Occipital lobe (tissue), 1 donor: ENCODE measurements at regions not wholly inside any gene's neighbourhood (a gene's known extent, or its start where the extent isn't known, plus 50 kb on each side); places are given as distances from the start of the nearest gene placed in this dataset.

Source experiments
- DNase-seq: peaks from one replicate; lab custom pipeline; 2025; lab: John Stamatoyannopoulos, UW

GRCh38 chr16:60566901-60567300, 1469.3 kb downstream of the CDH8 start:
- no peak for DNase-seq

GRCh38 chr16:60564588-60564987, 1471.7 kb downstream of the CDH8 start:
- DNase-seq = no peak

- DNase-seq = no peak
Observed at GRCh38 chr16:60563166-60563565, 1473.1 kb downstream of the CDH8 start.

GRCh38 chr16:60558936-60559335, 1477.3 kb downstream of the CDH8 start:
- DNase-seq = no peak

GRCh38 chr16:60553090-60553757, 1483.0 kb downstream of the CDH8 start:
- DNase-seq = no peak

- DNase-seq = no peak
Observed at GRCh38 chr16:60541535-60541934, 1494.7 kb downstream of the CDH8 start.

- no peak for DNase-seq
Observed at GRCh38 chr16:60510941-60511340, 1525.3 kb downstream of the CDH8 start.

- DNase-seq = no peak
Observed at GRCh38 chr16:60510208-60510607, 1526.0 kb downstream of the CDH8 start.

- DNase-seq = no peak
Observed at GRCh38 chr16:60491273-60491672, 1545.0 kb downstream of the CDH8 start.

- DNase-seq = no peak
Observed at GRCh38 chr16:60485872-60486489, 1550.3 kb downstream of the CDH8 start.

- DNase-seq = no peak
Observed at GRCh38 chr16:60484901-60485300, 1551.3 kb downstream of the CDH8 start.

GRCh38 chr16:60481591-60481990, 1554.6 kb downstream of the CDH8 start:
- DNase-seq = no peak

GRCh38 chr16:60478810-60479209, 1557.4 kb downstream of the CDH8 start:
- DNase-seq = no peak

GRCh38 chr16:60463986-60464385, 1572.3 kb downstream of the CDH8 start:
- DNase-seq = no peak

GRCh38 chr16:60459463-60459862, 1576.8 kb downstream of the CDH8 start:
- no peak for DNase-seq

GRCh38 chr16:60458255-60458654, 1578.0 kb downstream of the CDH8 start:
- DNase-seq = no peak

- no peak for DNase-seq
Observed at GRCh38 chr16:60452646-60453045, 1583.6 kb downstream of the CDH8 start.

GRCh38 chr16:60438894-60439293, 1597.3 kb downstream of the CDH8 start:
- no peak for DNase-seq

GRCh38 chr16:60432472-60432871, 1603.8 kb downstream of the CDH8 start:
- DNase-seq = no peak

- DNase-seq = no peak
Observed at GRCh38 chr16:60419859-60420258, 1616.4 kb downstream of the CDH8 start.

- no peak for DNase-seq
Observed at GRCh38 chr16:60414613-60415012, 1621.6 kb downstream of the CDH8 start.

- no peak for DNase-seq
Observed at GRCh38 chr16:60413969-60414368, 1622.3 kb downstream of the CDH8 start.

GRCh38 chr16:60407606-60408005, 1628.6 kb downstream of the CDH8 start:
- no peak for DNase-seq

GRCh38 chr16:60407034-60407433, 1629.2 kb downstream of the CDH8 start:
- DNase-seq = no peak
